ENCODE measurements at regions not wholly inside any gene's neighbourhood (a gene's known extent, or its start where the extent isn't known, plus 50 kb on each side); places are given as distances from the start of the nearest gene placed in this dataset.
A peak's percentile ranks its signal among the peaks of the same experiment; 100 is the strongest.
"Not testable (repeated sequence)": the region's sequence is repeated elsewhere in the genome, so short reads cannot be mapped to it uniquely, and the experiment has no call there.

DNA sequence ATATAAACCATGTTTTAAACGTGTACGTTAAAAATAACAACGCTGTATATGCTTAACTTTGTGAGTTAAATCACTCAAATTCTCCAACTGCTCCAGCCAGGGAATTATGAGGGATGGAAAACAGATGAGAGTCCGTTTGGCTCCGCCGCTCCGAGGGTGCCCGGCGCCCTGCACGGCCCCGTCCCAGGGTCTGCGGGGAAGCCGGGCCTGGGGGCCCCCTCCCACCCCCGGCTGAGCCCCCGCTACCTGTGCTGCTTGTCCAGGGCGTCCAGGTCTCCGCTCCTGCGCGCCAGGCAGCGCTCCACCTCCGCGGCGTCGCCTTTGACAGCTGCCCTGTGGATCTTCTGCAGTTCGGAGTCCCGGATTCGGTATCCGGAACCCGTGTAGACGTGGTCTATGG is 415.5 kb downstream of the FOXD4L4 start:
- not testable (repeated sequence) for DNase-seq

DNA sequence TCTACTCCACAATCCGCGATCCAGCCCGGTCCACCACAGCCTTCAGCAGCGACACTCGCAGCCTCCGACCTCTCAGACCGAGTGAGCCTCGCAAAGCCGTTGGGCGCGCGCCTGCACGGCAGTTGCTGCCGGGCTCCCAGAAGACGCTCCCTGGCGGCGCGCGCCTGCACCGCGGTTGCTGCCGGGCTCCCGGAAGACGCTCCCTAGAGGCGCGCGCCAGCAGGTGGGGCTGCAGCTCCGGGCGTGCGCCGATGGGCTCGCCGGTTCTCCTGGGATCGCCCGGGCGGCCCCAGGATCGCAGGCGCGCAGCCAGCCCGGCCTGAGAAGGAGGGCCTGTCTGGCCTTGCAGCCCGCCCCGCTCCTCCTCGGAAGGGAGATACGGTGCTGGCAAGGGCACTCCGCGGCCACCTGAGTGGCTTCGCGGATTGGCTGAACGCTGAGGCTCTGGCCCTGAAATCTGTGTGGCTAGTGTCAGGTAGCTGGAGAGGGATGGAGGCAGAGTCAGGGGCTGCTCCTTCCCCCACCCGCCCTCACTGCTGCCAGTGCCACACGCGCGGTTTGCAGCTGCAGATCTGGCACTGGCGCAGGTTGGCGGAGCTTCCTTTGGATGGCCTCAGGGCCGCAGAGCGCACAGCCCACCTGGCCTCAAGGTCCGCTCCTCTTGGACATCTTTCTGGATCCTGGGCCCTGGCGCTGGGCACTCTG is 416.2 kb downstream of the FOXD4L4 start:
- peak; percentile 57 for DNase-seq

DNA sequence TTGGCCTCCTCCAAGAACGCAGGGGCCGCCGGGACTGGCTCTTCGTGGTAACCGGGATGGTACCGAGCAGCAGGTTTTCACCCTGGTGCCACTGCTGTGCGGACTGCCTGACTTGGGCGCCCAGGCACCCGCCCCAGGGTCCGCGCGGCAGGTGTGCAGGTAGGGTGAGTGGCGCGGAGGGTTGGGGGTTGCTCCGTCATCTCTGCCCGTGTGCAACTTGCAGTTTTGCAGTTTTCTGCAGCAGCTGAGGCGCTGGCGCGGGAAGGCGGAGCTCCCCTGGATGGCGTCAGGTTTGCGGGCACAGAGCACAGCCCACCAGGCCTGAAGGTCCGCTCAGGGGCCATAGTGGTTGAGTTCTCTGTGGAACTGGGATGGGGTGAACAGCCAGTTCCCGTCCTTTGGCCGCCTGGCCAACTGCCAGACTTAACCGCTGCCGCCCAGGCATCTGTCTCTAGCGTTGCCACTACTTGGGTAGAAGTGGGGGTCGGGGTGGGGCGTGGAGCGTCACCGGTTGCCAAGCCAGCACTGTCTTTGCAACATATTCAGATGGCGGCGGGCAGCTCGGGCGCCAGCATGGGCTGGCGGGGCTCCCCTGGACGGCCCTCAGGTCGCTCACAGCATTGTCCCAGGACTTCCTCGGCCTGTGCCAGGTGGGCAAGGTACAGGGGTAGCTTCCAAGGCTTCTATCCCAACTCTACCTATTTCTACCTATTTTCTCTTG is 417.2 kb downstream of the FOXD4L4 start:
- not testable (repeated sequence) for DNase-seq

DNA sequence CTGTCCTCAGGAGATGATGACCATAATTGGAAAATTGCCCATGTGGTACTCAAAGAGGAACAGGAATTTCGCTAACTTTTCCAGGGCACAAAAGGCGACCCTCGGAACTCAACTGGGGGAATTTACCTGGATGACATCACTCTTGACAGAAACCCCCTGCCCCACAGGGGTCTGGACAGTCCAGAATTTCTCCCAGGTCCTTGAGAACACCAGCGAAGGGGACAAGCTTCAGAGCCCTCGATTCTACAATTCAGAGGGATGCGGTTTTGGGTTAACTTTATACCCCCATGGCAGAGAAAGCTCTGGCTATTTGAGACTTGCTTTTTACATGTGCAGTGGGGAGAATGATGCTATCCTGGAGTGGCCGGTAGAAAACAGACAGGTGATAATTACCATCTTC is 445.4 kb downstream of the FOXD4L4 start:
- DNase-seq: not testable (repeated sequence)

DNA sequence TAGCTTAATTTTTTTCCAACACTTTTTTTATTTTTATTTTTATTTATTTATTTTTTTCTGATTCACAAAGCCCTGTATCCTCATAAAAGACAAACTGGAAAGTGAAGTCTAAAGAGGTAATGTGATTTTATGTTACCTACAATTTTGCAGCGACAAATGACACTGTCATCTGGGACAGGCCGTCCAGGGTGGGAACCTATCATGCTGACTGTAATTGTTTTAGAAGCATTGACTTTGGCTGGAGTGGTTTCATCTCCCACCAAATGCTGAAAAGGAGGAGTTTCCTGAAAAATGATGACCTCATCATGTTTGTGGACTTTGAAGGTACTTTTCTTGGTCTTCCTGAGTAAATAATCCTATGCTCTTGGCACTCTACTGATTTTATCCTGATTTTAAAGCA is 446.7 kb downstream of the FOXD4L4 start:
- DNase-seq: not testable (repeated sequence)

DNA sequence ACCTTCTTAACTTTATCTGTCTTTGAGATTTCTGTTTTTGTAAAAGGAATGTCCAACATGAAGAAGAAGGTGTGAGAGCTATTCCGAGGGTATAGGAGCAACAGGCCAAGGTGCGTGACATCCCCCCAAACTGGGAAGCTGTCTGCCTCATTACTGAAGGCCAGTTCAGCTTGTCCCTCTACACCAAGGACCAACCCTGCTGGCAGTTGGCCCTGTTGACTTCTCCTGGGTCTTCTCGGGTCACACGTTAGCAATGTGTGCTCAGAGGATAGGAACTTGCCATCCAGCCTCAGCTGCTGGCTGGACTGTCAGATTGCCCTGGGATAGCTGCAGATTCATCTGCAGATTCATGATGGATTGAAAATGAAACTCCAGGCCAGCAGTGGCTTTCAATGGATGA is 460.3 kb downstream of the FOXD4L4 start:
- not testable (repeated sequence) for DNase-seq

DNA sequence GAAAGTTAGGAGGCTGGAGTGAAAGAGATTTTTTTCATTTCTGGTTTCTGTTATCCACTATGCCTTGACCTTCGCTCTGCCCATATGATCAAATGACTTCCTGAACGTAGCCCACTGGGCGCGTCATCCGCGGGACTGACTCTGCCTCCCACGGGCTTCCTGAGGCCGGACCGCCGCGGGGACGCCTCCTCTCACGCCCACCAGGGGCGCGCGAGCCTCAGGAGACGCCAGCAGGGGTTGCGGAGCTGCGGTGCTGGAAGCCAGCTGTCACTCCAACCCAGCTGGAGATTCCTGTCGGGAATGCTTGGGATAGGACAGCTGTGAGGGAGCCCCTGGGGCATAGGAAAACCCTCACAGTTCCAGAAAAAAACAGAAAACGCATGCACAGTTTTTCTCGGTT is 461.5 kb downstream of the FOXD4L4 start:
- not testable (repeated sequence) for DNase-seq

DNA sequence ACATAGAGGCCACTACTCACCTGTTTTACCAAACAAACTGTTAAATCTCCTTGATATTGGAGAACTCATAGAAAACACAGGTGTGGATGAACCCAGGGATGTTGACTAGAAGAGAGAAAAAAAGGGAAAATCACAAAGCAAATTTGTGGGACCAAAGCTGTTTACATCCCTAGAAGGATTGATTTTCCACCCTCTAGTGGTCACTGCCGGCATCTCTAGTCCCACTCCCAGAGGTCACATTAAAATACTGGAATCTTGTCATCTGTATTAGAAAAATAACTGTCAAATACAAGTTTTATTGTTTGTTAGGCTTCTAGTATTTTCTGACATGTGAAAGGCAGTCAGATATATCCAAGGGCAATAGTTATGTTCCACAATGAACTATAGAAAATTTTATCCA is 469.7 kb downstream of the FOXD4L4 start:
- DNase-seq: not testable (repeated sequence)

DNA sequence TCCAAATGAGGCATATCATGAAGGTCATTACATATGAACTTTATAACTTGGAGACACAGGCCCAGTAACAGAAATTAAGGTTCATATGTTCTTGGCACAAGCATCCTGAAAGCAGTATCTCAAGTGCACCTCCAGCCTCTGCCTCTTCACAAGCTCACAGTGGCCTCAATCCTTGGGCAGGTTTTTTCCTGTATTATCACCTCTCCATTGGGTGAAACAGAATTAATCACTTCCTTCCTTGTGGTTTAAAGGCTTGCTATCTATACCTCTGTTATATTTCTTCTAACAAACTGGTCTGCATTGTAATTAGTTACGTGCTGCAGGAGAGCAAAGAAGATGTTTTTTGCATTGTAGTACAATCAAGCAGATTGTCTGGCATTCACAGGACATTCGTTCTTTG is 471.0 kb downstream of the FOXD4L4 start:
- DNase-seq: not testable (repeated sequence)

DNA sequence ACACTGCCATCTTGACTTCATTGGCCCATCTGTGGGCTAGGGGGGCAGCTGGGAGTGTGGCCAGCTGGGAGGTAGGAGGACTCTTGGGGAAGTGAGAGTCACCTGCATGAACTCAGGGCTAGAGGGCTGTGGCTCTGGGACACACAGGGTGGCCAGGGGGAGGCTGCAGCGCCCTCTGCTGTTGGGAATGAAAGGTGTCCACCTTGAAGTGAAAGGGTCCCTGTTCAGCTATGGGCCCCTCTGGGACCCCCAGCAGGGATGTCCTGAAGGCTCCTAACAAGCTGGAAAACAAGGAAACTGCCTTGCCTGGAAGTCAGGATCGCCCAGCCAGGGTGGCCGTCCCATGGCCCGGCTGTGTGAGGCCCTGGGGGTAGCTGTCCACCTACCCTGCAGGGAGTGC is 507.8 kb downstream of the FOXD4L4 start:
- DNase-seq: not testable (repeated sequence)

DNA sequence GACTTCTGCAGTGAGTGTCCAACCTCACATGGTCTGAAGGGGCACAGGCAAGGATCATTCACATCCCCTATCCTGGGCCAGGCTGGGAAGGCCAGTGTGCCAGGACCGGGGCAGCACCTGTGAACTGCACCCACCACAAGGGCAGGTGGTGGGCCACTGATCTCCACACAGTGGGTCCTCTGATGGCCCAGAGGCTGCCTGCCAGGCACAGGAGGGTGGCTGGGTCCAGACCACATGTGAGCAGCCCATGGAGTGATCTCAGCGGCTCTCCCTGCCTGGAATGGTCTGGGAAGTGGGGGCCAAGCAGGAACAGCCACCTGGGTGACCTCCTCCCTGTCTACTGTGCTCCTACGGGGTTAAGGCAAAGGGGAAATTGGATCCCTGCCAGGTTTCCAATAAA is 508.5 kb downstream of the FOXD4L4 start:
- DNase-seq: not testable (repeated sequence)

DNA sequence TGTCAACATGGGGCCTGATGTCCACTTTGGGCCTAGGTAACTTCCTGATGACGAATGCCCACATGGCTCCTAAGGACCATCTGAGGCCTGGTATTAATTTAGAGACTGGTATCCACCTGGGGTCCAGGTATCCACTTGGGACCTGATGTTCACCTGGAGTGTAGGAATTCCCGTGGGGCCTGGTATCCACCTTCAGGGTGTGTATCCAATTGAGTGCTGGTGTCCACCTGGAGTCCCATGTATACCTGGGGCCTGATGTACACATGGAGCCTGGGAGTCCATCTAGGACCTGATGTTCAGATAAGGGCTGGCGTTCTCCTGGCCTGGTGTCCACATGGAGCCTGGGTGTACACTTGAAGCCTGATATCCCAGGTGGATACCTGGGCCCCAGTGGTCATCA is 520.6 kb downstream of the FOXD4L4 start:
- DNase-seq: not testable (repeated sequence)

DNA sequence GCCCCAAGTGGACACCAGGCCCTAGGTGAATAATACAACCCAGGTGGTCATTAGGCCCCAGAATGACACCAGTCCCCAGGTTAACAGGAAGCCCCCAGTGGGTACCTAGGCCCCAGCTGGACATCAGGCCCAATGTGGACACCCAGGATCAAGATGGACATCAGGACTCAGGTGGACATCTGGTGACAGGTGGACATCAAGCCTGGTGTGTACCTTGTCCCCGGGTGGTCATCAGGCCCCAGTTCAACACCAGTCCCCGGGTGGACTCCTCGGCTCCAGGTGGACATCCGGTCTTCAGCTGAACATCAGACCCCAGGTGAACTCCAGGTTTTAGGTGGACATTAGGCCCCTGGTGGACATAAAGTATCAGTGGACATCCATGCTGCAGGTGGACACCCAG is 524.6 kb downstream of the FOXD4L4 start:
- not testable (repeated sequence) for DNase-seq

DNA sequence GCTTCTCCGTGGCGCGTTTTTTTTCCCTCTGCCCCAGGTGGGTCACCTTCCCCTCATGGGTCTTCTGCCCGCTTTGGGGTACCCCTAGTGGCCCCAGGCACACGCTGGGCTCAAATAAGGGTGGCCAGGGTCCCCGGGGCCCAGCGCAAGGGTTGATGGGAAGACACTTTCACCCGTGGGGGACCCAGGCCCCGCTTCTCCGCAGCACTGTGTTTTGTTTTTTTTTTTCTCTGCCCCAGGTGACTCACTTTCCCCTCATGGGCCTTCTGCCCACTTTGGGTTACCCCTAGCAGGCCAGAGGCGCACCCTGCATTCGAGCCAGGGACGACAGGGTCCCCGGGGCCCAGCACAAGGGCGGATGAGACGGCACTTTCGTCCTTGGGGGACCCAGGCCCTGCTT is 526.7 kb downstream of the FOXD4L4 start:
- DNase-seq: not testable (repeated sequence)

DNA sequence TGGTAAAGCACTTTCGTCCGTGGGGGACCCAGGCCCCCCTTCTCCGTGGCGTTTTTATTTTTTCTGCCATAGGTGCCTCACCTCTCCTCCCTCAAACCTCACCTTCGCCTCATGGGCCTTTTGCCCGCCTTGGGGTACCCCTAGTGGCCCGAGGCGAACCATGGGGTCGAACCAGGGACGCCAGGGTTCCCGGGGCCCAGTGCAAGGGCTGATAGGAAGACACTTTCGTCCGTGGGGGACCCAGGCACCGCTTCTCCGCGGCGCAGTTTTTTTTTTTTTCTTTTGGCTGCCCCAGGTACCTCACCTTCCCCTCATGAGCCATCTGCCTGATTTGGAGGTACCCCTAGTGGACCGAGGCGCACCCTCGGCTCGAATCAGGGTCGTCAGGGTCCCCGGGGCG is 527.8 kb downstream of the FOXD4L4 start:
- DNase-seq: not testable (repeated sequence)

DNA sequence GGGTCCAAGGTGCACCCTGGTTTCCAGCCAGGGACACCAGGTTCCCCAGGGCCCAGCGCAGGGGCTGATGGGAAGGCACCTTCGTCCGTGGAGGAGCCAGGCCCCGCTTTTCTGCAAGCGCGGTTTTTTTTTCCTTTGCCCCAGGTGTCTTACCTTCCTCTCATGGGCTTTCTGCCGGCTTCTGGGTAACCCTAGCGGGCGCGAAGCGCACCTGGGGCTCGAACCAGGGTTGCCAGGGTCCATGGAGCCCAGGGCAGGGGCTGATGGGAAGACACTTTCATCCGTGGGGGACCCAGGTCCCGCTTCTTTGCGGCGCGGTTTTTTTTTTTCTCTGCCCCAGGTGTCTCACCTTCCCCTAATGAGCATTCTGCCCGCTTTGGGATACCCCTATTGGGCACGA is 529.3 kb downstream of the FOXD4L4 start:
- not testable (repeated sequence) for DNase-seq

DNA sequence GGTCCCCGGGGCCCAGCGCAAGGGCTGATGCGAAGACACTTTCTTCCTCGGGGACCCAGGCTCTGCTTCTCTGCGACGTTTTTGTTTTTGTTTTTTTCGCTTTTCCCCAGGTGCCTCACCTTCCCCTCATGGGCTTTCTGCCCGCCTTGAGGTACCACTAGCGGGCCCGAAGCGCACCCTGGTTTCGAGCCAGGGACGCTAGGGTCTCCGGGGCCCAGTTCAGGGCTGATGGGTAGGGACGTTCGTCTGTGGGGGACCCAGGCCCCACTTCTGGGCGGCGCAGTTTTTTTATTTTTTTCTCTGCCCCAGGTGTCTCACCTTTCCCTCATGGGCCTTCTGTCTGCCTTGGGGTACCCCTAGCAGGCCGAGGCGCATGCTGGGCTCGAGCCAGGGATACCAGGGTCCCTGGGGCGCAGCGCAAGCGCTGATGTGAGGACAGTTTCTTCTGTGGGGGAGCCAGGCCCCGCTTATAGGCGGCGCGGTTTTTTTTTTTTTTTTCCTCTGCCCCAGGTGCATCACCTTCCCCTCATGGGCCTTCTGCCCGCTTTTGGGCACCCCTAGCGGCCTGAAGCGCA is 530.0 kb downstream of the FOXD4L4 start:
- not testable (repeated sequence) for DNase-seq

DNA sequence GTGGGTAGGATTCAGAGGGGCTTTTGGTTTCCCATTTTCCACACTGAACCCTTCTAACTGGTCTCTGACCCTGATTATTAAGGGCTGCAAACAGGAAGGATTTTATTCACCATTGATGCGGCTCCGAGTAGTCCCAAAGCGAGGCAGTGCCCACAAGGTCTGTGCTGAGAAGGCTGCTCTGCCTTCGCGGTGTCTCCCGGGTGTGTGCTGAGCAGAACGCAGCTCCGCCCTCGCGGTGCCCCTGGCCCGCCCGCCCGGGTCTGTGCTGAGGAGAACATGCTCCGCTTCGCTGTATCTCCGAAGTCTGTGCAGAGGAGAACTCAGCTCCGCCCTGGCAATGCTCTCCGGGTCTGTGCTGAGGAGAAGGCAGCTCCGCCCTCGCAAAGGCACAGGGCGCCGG is 530.7 kb downstream of the FOXD4L4 start:
- not testable (repeated sequence) for DNase-seq

DNA sequence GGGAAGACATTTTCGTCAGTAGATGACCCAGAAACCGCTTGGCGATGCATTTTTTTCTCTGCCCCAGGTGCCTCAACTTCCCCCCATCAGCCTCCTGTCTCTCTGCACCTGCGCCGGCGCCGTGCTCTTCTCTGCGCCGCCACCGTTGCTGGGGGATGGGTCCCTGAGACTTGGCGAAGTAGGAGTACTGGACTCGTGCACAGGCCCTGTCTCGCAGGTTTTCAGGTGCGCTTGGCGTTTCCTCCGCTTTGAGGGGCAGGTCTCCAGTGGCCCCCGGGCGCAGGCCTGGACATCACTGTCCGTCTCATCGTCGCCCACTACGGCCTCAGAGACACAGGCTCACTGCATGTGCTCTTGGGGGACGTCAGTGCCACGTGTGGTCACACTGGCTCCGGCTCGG is 532.1 kb downstream of the FOXD4L4 start:
- not testable (repeated sequence) for DNase-seq

DNA sequence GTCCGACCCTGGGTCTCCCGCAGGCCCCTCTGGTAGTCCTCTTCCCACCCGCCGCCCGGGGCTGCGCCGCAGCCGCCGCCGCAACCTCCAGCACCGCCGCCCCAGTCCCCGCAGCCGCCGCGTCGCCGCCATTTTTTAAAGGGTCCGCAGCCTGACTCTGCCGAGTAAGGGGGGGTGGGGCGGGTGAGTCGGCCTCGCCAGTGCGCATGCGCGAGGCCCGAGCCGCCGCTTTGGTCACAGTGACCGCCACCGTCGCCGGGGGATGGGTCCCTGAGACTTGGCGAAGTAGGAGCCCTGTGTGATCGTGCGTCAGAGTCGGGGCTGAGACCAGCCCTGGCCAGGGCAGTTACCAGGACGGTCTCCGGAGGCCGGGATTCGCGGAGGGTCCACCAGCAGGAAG is 532.8 kb downstream of the FOXD4L4 start:
- not testable (repeated sequence) for DNase-seq

DNA sequence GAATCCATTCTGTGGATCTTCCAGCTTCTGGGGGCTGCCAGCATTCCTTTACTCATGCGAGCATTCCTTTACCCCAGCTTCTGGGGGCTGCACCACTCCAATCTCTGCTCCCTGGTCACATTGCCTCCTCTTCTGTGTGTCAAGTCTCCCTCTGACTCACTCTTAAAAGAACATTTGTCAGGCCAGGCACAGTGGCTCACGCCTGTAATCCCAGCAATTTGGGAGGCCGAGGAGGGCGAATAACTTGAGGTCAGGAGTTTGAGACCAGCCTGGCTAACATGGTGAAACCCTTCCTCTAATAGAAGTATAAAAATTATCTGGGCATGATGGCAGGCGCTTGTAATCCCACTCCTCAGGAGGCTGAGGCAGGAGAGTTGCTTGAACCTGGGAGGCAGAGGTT is 541.9 kb downstream of the FOXD4L4 start:
- DNase-seq: not testable (repeated sequence)
